ENCODE measurements at regions not wholly inside any gene's neighbourhood (a gene's known extent, or its start where the extent isn't known, plus 50 kb on each side); places are given as distances from the start of the nearest gene placed in this dataset.

DNA sequence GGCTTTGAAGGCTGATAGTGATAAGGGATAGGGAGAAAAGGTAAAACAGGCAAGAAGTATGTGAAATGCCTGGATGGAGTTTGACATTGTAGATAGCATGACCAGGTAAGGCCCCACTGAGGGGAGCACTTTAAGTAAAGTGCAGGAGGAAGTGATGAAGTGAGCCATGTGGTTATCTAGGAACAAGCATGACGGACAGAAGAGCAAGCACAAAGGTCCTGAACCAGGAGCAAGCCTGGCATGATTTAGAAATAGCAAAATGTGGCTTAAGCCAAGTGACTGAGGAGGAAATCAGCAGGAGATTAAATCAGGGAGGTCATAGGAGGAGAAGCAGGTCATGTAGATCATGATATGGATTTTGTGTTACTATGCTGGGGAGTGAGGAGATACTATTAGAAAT, 129.2 kb downstream of the GLUL start (continued):
- TF ChIP-seq, protein P1, sequence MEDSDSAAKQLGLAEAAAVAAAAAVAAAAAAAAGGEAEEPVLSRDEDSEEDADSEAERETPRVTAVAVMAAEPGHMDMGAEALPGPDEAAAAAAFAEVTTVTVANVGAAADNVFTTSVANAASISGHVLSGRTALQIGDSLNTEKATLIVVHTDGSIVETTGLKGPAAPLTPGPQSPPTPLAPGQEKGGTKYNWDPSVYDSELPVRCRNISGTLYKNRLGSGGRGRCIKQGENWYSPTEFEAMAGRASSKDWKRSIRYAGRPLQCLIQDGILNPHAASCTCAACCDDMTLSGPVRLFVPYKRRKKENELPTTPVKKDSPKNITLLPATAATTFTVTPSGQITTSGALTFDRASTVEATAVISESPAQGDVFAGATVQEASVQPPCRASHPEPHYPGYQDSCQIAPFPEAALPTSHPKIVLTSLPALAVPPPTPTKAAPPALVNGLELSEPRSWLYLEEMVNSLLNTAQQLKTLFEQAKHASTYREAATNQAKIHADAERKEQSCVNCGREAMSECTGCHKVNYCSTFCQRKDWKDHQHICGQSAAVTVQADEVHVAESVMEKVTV (CRISPR knock-in tag; IDR thresholded peaks at IDR 0.05) = no peak
- peak; percentile 24; the same call in 1 of the 2 replicates for TF ChIP-seq MTA1 (IDR thresholded peaks at IDR 0.05; ENCODE audit: borderline replicate concordance)
- TF ChIP-seq, protein P2, sequence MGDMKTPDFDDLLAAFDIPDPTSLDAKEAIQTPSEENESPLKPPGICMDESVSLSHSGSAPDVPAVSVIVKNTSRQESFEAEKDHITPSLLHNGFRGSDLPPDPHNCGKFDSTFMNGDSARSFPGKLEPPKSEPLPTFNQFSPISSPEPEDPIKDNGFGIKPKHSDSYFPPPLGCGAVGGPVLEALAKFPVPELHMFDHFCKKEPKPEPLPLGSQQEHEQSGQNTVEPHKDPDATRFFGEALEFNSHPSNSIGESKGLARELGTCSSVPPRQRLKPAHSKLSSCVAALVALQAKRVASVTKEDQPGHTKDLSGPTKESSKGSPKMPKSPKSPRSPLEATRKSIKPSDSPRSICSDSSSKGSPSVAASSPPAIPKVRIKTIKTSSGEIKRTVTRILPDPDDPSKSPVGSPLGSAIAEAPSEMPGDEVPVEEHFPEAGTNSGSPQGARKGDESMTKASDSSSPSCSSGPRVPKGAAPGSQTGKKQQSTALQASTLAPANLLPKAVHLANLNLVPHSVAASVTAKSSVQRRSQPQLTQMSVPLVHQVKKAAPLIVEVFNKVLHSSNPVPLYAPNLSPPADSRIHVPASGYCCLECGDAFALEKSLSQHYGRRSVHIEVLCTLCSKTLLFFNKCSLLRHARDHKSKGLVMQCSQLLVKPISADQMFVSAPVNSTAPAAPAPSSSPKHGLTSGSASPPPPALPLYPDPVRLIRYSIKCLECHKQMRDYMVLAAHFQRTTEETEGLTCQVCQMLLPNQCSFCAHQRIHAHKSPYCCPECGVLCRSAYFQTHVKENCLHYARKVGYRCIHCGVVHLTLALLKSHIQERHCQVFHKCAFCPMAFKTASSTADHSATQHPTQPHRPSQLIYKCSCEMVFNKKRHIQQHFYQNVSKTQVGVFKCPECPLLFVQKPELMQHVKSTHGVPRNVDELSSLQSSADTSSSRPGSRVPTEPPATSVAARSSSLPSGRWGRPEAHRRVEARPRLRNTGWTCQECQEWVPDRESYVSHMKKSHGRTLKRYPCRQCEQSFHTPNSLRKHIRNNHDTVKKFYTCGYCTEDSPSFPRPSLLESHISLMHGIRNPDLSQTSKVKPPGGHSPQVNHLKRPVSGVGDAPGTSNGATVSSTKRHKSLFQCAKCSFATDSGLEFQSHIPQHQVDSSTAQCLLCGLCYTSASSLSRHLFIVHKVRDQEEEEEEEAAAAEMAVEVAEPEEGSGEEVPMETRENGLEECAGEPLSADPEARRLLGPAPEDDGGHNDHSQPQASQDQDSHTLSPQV (IDR thresholded peaks at IDR 0.05) = 0 out of 2 replicates have a peak, but pooled peaks have one; percentile 53
- TF ChIP-seq NR2C2 (CRISPR knock-in tag; IDR thresholded peaks at IDR 0.05) = no peak
- peak; percentile 63; the same call in 1 of the 2 replicates for TF ChIP-seq NR2C2 (tag; IDR thresholded peaks at IDR 0.05)
- no peak for TF ChIP-seq SETDB1 (IDR thresholded peaks at IDR 0.05; ENCODE audit: low read length)
- TF ChIP-seq, protein P3, sequence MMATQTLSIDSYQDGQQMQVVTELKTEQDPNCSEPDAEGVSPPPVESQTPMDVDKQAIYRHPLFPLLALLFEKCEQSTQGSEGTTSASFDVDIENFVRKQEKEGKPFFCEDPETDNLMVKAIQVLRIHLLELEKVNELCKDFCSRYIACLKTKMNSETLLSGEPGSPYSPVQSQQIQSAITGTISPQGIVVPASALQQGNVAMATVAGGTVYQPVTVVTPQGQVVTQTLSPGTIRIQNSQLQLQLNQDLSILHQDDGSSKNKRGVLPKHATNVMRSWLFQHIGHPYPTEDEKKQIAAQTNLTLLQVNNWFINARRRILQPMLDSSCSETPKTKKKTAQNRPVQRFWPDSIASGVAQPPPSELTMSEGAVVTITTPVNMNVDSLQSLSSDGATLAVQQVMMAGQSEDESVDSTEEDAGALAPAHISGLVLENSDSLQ (IDR thresholded peaks at IDR 0.05) = peak; percentile 77
- TF ChIP-seq MEF2D (tag; conservative IDR thresholded peaks at IDR 0.05; ENCODE audit: low read depth) = no peak
- TF ChIP-seq HDAC8 (tag; IDR thresholded peaks at IDR 0.05) = no peak
- TF ChIP-seq WHSC1 (IDR thresholded peaks at IDR 0.05; ENCODE audit: low read length) = no peak
- no peak for TF ChIP-seq SAP30 (IDR thresholded peaks at IDR 0.05; ENCODE audit: borderline replicate concordance, insufficient read depth, low read depth, low read length, poor library complexity, severe bottlenecking)
- no peak for TF ChIP-seq XRCC4 (IDR thresholded peaks at IDR 0.05; ENCODE audit: extremely low read depth, insufficient read depth, insufficient read length)
- TF ChIP-seq TRIM24 (IDR thresholded peaks at IDR 0.05) = peak in 1 of 2 experiments; percentile 35; a peak in 1 of 4 replicates
- no peak for TF ChIP-seq NR2C1 (IDR thresholded peaks at IDR 0.05)
- TF ChIP-seq NR2C1 (tag; IDR thresholded peaks at IDR 0.05) = peak; percentile 54; the same call in 1 of the 2 replicates

Data from K562 (cell line).